COR-L47 (cell line): ENCODE measurements at regions not wholly inside any gene's neighbourhood (a gene's known extent, or its start where the extent isn't known, plus 50 kb on each side); places are given as distances from the start of the nearest gene placed in this dataset.
"Not testable (repeated sequence)": the region's sequence is repeated elsewhere in the genome, so short reads cannot be mapped to it uniquely, and the experiment has no call there.

Experiments used
- DNase-seq: peaks from one replicate; lab custom pipeline; 2025; lab: John Stamatoyannopoulos, UW

DNA sequence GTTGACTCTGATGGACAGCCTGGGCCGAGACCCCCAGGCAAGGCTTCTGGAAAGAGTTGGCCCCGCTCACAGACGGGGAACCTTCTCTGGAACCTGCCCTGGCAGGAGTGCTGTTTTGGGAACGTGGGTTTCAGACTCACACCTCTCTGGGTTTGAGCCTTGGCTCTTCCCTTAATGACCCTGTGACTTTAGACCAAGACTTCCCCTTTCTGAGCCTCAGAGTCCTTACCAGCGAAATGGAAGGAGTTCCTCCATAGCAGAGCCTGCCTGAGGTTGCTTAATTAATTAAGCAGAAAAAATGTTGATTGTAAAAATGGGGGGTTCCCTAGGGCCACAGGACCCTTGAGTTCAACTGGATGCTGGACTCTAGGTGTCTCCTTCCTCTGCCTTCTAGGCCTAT, 408.2 kb downstream of the SEC14L1 start:
- no peak for DNase-seq

DNA sequence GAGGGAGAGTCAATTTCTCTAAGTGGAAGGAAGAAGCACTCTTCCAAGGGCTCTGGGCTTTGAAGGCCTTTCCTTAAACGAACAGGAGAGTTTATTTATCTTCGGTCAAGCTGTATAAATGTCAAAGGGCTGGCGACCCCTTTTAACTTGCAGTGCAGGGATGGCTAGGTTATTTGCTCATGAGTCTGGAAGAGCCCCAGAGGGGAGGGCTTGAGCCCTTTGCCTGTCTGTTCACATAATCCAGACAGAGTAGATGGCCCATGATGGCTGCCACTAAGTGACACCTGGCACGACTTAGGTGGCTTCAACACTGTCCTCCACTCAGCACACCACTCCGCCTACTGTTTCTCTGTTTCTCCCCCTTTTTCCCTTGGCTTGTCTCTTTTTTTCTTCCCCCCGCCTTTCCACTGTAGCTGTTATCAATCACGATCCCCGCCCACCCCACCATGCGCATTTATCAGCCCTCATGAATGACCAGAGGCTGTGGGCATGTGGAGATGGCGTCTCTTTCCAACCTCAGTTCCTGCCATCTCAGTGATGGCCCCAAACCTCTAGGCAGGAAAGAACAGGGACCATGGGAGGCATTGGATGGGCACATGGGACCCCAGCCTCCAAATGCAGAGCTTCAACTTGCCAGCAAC, 408.7 kb upstream of the TNRC6C start:
- no peak for DNase-seq

DNA sequence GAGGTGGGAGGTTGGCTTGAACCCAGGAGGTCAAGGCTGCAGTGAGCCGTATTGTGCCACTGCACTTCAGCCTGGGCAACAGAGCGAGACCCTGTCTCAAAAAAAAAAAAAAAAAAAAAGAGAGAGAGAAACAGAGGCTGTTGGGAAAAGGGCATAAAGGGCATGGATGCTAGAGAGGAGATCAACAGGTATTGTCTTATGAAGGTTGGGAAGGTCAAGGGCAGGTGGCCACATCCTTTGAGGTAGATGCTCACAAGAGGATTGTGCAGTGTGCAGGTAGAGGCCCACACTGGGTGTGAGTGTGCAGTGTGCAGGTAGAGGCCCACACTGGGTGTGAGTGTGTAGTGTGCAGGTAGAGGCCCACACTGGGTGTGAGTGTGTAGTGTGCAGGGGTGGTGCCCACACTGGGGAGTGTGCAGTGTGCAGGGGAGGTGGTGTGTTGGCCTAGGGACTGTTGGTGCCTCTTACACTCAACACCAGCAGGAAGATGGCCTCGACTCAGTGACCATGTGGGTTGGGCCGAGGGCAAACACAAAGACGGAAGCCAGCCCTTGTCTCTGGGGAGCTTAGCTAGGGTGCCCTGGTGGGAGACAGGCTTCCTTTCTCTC, 404.9 kb upstream of the TNRC6C start:
- no peak for DNase-seq

DNA sequence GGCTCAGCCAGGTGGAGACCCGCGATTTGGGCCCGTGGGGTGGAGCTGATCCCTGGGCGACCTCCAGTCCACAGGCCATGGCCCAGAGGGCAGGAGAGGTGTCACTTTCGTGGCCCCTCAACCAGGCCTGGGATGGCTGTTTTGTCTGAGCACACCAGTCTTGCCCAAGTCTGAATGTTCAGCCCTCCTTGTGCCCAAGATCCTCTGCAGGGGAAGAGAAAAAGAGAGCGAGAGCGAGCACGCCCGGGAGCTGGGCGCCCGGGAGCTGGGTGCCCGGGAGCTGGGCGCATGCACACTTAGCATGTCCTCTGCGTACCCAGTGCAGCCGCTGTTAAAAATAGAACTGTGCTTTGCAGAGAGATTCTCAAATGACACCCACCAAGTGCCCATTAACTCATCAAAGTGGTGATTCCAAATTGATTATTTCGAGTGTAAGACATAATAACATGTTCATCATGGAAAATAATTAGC, 403.3 kb upstream of the TNRC6C start:
- DNase-seq: peak; percentile 36

DNA sequence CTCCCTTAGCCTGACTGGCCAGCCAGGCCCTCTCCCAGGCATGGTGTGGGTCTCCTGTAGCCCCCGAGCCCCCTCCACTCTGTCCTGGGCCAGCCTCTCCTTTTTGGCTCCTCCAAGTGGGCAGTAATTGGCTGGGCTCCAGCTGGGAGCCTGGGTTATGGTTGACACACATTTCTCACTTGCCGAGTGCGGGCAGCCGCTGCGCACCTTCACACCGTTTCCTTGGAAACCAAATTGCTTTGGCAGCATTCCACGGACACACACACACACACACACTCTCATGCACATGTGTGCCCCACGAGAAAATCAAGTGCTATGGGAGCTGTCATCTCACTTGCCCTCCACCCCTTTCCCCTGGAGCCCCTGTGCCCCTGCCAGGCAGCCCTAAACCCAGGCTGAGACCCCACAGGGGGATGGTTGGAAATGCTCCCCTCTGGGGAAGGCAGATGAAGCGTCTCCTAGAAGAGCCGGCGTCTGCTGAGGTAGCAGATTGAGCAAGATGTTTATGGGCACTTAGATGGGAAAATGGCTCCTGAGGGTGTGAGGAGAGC, 402.7 kb upstream of the TNRC6C start:
- peak; percentile 81 for DNase-seq

DNA sequence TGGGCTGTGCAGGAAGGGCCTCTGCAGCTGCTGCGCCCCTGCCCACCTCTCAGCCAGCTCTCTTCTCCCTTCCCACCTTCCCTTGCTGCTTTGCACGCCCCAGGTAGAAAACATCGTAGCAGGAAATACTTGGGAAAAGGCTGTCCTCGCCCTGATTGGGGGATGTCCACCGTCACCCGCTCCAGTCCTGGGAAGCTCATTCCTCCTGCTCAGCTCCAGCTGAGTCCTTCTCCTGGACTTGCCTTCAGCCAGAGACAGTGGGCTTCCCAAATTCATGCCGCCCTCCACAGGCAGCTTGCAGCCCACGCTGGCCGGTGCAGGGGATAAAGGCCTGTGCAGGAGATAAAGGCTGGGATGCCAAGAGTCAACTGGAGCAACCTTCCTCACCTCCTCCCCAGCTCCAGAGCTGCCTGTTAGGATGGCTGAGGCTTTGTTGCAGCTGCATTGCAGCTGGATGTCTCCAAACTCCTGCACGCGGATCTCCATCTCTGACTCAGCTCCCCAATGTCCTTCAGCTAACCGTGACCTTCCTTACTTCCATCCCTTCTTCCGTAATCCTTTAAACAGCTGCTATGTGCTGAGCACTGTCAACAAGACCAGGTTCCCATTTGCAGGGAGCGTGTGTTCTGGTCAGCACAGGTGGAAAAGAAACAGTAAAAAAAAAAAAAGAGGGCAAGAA, 402.0 kb upstream of the TNRC6C start:
- DNase-seq: no peak

DNA sequence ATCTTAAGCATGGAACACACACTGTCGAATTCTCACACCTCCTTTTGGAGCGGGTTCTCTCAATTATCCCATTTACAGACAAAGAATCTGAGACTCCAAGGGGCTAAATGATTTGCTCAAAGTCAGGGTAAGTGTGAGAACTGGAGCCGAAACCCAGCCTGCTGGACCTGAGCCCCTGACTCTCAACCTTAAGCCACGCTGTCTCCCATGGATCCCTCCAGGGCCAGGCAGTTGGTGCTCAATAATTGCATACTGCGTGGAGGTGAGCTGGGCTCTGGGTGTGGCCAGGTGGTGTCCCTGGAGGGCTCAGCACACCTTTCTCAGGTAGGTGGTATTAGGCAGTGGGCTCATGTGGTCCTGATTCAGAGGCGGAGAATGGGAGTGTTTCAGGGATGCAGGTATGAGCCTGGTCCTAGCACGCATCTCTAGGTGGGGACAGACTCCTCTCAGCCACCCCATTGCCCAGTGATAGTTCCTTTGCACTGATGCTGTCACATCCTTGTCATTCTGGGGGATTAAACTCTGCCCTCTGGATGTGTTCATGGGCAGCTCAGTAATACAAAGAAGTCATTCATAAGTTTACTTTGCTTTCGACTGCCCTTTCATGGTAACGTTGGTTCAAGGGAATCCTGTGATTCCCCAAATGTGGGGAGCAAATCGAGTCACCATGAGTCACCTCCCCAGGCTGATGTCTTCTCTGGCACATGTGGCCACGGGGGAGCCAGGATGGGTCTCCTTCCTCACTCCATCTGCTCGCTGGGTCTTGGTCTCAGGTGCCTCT, 399.5 kb upstream of the TNRC6C start:
- no peak for DNase-seq

DNA sequence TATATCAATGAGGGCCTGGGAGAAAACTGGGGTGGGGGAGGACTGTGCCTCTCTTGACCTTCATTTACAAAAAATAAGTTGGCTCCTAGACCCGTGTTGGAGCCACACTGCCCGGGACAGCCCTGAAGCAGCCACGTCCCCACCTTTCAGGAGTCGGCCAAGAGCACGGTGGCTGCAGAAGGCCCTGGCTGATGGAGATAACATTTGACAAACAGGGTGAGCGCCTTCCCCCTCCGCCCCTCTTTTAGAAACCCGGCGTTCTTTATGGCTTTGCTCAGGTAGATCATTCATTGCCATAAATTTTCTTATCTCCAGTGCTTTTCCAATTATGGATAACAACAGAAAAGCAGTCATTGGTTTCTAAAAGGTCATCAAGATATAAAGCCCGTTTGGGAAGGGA, 398.1 kb upstream of the TNRC6C start:
- DNase-seq: no peak

DNA sequence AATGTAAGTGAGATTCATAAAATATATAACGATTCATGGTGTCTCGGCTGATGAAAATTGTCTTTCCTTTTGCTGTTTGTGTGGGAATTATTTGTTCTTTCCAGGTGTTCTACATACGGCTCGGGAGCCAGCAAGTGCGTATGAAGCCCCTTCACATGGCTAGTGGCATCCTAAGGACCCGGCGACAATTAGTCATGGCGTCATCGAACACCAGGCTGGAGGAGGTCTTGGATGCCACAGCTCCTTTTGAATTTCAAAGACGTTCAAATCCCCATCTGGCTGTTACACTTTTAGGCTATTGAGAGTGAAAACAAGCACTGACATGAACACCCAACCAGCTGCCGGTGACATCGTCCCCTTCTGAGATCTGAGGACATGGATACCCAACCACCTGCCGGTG, 397.7 kb upstream of the TNRC6C start:
- no peak for DNase-seq

DNA sequence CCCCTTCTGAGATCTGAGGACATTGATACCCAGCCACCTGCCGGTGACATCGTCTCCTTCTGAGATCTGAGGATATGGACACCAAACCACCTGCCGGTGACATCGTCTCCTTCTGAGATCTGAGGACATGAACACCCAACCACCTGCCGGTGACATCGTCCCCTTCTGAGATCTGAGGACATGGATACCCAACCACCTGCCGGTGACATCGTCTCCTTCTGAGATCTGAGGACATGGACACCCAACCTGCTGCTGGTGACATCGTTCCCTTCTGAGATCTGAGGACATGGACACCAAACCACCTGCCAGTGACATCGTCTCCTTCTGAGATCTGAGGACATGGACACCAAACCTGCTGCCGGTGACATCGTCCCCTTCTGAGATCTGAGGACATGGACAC, 396.1 kb upstream of the TNRC6C start:
- DNase-seq: not testable (repeated sequence)

DNA sequence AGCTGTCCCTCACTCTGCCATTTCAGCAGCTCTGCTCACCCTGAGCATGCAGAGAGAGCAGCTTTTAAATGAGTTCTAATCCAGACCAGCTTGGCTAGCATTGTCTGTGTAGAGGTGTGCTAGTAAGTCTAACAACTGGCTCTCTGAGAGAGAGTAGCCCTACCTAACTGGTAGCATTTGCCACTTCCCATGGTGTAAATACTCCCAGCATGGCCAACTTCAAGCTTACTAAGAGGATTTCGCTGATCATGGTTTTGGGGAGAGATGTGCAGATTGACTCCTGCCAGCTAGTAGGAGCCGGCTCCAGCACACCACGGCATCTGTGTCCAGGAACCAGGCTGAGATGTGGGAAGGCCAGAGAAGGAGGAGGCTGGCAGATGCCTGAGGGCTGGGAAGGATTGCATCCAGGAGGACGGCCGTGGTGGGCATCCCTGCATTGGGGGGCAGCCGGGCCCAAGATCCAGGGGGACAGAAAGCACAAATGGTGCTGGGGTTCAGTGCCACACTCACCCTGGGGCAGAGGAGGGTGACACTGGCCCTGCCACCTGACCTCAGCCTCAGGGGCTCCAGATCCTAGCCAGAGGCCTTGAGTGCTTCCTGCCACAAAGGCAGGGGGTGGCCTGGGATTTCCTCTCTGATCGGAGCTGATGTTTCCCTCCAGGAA, 394.9 kb upstream of the TNRC6C start:
- no peak for DNase-seq

DNA sequence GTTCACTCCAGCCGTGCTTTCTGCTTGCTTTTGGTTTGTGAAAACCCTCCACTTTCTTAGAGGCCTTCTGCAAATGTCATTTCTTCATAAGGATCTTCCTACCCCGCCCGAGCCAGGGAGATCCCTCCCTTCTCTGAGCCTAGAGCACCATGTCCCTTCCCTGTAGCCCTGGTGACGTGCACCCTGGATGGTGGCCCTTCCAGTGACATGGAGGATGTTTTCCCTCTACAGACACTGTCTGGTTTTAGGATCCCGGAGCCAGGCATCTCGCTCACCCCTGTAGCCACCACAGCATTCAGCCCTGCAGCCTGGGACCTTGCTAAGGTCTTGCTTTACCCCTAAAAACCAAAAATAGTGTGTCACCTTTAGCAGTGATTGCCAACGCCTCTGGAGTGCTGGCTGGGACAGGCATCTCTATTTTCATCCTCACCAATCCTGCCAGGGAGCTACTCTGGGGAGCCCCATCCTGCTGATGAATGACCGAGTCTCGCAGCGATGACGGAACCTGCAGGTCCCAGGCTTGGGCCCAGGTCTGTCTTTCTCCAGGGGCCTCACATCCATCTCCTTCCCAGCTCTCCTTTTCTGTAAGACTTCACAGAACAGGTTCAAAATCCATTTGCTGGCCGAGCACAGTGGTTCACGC, 394.1 kb upstream of the TNRC6C start:
- DNase-seq: no peak

DNA sequence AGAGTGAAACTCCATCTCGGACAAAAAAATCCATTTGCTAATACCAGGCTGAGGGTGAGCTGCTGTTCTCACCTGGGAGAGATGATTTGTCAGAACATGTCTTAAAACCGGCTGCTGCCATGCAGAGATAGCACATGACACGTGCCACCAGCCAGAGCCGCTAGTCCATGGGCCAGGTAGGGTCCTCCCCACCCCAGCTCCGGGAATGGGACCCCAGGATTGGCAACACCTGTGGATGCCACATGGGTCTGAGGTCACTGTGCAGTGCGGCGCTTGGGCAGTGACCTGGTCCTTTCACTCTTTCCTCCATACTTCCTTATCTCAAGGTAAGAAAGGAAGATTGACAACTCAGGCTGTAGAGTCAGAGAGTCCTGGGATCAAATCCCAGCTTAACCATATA, 393.3 kb upstream of the TNRC6C start:
- no peak for DNase-seq

DNA sequence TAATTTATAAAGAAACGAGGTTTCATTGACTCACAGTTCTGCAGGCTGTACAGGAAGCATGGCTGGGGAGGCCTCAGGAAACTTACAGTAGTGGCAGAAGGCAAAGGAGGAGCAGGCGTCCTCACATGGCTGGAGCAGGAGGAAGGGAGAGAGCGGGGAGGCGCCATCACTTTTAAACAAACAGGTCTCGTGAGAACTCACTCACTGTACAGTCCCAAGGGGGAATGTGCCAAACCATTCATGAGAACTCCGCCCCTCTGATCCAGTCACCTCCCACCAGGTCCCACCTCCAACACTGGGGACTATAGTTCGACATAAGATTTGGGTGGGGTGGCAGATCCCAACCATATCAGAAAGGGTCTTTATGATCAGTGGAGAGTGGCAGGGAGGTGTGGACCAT, 392.4 kb upstream of the TNRC6C start:
- no peak for DNase-seq

DNA sequence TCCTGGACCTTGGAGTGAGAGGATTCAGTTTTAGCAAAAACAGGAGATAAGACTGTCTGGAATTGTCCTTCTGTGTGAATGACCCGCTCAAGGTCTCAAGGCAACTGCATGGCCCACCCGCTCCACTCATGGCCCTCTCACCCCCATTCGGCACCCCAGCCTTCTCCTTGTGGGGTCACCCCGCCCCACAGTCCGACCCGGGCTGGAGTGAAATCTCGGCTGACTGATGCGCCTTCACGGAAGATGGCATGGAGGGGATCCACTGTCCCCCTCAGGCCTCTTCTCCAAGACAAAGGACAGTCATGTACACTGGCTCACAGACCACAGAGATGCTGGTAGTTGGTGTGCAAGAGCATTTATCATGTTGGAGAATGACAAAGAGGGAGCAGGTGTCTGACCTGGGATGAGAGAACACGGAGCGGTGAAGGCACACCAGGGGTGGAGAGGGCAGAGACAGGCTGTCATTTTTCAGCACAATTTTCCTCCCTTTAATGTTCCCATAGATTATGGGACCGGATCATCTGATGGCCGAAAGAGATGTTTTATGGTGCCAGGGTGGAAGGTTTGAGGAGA, 391.9 kb upstream of the TNRC6C start:
- DNase-seq: no peak

DNA sequence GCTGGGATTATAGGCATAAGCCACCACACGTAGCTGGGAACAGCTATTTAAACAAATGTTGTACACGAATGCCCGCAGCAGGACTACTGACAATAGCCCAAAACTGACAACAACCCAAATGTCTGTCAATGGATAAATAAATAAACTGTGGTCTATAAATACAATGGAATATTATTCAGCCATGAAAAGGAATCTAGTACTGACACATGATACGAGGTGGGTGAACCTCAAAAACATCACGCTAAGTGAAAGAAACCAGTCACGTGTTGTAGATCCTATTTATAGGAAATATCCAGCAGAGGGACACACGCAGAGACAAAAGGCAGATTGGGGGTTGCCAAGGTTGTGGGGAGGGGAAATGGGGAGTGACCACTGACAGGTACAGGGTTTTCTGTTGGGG, 390.0 kb upstream of the TNRC6C start:
- DNase-seq: no peak

DNA sequence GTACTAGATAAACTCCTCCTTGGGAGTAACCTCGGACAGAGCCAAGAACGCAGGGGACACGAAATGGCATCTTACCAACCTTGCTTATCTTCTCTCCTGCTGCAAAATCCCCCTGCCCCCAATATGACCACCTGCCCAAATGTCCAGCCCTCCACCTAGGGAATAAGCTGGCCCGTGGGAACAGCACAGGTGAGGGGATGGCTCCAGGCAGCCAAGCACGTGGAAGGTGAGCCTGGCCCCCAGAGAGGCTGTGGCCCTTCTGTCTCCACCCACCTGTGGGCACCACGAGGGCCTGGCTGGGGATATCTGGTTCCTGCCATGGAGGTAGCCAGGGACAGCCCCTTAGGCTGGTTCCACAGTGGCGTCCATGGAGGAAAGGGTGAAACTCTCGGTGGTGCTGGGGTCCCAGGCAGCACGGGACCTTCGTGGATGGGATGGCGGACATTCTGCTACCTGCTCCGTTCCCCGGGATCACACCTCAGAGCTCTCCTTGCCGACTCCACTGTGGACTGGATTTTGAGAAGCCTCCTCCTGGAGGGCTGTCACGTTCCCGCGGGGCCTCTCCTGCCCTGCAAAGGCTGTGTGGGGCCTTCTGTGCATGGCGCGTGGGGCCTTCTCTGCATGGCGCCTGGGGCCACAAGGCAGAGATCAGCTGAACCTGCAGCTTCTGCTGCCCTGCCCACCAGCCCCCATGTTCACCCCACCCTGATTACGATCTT, 388.5 kb upstream of the TNRC6C start:
- no peak for DNase-seq

DNA sequence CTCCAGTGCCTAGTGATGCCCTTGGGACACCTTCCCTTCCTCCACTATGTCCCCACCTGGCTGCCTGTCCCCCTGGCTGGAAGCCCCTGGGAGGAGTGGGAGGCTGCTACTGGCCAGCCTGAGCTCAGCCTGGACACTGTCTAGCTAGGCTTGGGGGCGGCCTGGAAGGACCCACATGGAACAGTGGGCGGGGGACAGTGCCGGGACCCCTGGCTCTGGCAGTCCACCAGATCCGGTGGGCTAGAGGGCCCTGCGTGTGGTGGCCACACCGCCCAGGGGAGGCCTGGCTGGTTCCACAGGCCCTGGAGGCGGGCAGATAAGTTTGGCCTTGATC, 388.0 kb upstream of the TNRC6C start:
- DNase-seq: no peak

DNA sequence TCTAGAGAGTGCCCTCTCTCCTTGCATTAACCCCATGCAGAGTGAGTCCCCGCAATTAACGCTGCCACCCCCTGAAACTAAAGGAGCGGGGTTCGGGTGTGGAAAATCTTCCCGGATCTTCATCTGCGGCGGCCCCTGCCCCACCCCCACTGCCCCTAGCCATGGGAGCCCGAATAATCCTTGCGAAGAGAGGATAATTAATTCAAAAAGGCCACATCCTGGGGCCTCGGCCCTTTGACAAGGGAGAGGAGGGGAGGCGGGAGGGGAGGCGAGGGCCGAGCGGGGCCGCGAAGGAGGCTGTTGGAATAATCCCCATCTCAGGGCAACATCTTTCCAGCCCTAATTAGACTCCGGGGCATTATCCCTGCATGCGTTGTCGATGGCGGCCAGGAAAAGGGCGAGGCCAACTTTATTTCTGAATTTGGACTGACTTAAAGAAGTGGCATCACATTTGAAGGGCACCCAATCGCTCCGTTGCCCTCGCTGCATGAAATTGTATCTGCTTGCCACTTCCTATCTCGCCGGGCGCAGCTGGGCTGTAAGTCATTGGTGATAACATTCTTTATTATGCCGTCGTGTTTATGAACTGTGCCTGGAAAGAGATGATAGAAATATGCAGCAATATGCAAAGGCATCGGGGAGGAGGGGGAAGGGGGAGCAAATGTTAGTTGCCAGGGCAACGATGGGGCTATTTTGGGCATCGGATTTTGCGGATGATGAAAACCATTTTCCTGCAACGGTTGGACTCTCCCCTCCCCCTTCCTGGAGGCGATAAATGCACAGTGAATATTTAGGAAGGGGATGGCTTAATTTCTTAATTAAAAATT, 387.1 kb upstream of the TNRC6C start:
- no peak for DNase-seq
